HG03378 (cell line): ENCODE measurements at regions not wholly inside any gene's neighbourhood (a gene's known extent, or its start where the extent isn't known, plus 50 kb on each side); places are given as distances from the start of the nearest gene placed in this dataset.
"Not testable (repeated sequence)": the region's sequence is repeated elsewhere in the genome, so short reads cannot be mapped to it uniquely, and the experiment has no call there.

ENCODE experiments used
- ATAC-seq: cut with Tn5 transposase; IDR thresholded peaks from one replicate; pipeline ENCODE4 v1.9.1; 2021; ENCODE audit warnings: mild to moderate bottlenecking, moderate library complexity; ENCODE audit not compliant: unreplicated experiment

- ATAC-seq, result no peak
Measured at GRCh38 chr6:60679175-60679574, 1606.8 kb downstream of the KHDRBS2 start.

GRCh38 chr6:60671369-60671768 is 1614.7 kb downstream of the KHDRBS2 start:
- ATAC-seq, result no peak

- ATAC-seq, result no peak
Measured at GRCh38 chr6:60670036-60670435, 1616.0 kb downstream of the KHDRBS2 start.

GRCh38 chr6:60668428-60668827 is 1617.6 kb downstream of the KHDRBS2 start:
- ATAC-seq, result no peak

GRCh38 chr6:60663199-60663598 is 1622.8 kb downstream of the KHDRBS2 start:
- ATAC-seq, result not testable (repeated sequence)

GRCh38 chr6:60643870-60644269 is 1642.2 kb downstream of the KHDRBS2 start:
- ATAC-seq, result no peak

- not testable (repeated sequence) for ATAC-seq
Measured at GRCh38 chr6:60639185-60639584, 1646.8 kb downstream of the KHDRBS2 start.
